Activated naive CD8-positive, alpha-beta T cell treated with anti-CD3 and anti-CD28 coated beads, Interleukin-2, amount 10 ng/mL, durations not matched to agents 7 days and 5 days (primary cell): ENCODE measurements at regions not wholly inside any gene's neighbourhood (a gene's known extent, or its start where the extent isn't known, plus 50 kb on each side); places are given as distances from the start of the nearest gene placed in this dataset.

ENCODE experiments used
- ATAC-seq: fragments of 150-1000 bp; cut with Tn5 transposase; one replicate; pipeline ENCODE4 v1.10.0; 2021; ENCODE audit warnings: low read depth, moderate library complexity
- POLR2A ChIA-PET: fragments of 350-600 bp; sonication (Branson Sonifier 250); formaldehyde crosslinking; loops from one replicate; lab custom pipeline; 2021; ENCODE audit warnings: antibody characterized with exemption; lab: Charles Lee
- DNase-seq: peaks from one replicate; pipeline ENCODE4 v3.0.0; 2021
- H3K27ac Mint-ChIP-seq: one replicate; pipeline ENCODE4 v1.8.0; 2022; ENCODE audit warnings: mild to moderate bottlenecking, mixed read lengths
- H3K27me3 Mint-ChIP-seq: one replicate; pipeline ENCODE4 v1.8.0; 2022; ENCODE audit warnings: mild to moderate bottlenecking, moderate library complexity, mixed read lengths
- H3K36me3 Mint-ChIP-seq: one replicate; pipeline ENCODE4 v1.8.0; 2021; ENCODE audit warnings: mild to moderate bottlenecking, mixed read lengths
- H3K4me1 Mint-ChIP-seq: one replicate; pipeline ENCODE4 v1.8.0; 2021; ENCODE audit warnings: mixed read lengths
- H3K4me3 Mint-ChIP-seq: one replicate; pipeline ENCODE4 v1.8.0; 2022; ENCODE audit warnings: mild to moderate bottlenecking, moderate library complexity, mixed read lengths
- H3K9me3 Mint-ChIP-seq: one replicate; pipeline ENCODE4 v1.8.0; 2021; ENCODE audit warnings: mixed read lengths

- POLR2A ChIA-PET: no interaction called here
- Mint-ChIP-seq H3K9me3 (no peaks in the 10 kb centered on the region), H3K4me1 (peaks cover 2% of the 10 kb centered on the region)
These were observed 354.9 kb upstream of the SALL3 start for GRCh38 chr18:78624646-78625279.

GRCh38 chr18:78625847-78626246 lies 353.8 kb upstream of the SALL3 start:
- ATAC-seq: no peak
- no peak overlapping the region for H3K27ac Mint-ChIP-seq
- H3K4me1 Mint-ChIP-seq: peaks cover 2% of the 10 kb centered on the region
- H3K36me3 Mint-ChIP-seq: no peaks in the 10 kb centered on the region
- no peak for DNase-seq
- peaks cover 1% of the 10 kb centered on the region for H3K9me3 Mint-ChIP-seq
- POLR2A ChIA-PET: no interaction called here
- no peaks in the 10 kb centered on the region for H3K27me3 Mint-ChIP-seq
- no peak overlapping the region for H3K4me3 Mint-ChIP-seq

More at GRCh38 chr18:78624646-78625279, 354.9 kb upstream of the SALL3 start:
- Mint-ChIP-seq H3K27ac (no peak overlapping the region), H3K27me3 (no peaks in the 10 kb centered on the region), H3K36me3 (no peaks in the 10 kb centered on the region), H3K4me3 (no peak overlapping the region)
- no peak for DNase-seq
- ATAC-seq: no peak

GRCh38 chr18:78627551-78628346 lies 351.9 kb upstream of the SALL3 start:
- H3K36me3 Mint-ChIP-seq: no peaks in the 10 kb centered on the region
- H3K4me3 Mint-ChIP-seq: no peak overlapping the region
- DNase-seq (no peak), ATAC-seq (no peak)
- peaks cover 2% of the 10 kb centered on the region for H3K4me1 Mint-ChIP-seq
- POLR2A ChIA-PET: no interaction called here
- H3K9me3 Mint-ChIP-seq: peaks cover 1% of the 10 kb centered on the region
- no peaks in the 10 kb centered on the region for H3K27me3 Mint-ChIP-seq
- H3K27ac Mint-ChIP-seq: no peak overlapping the region

GRCh38 chr18:78629426-78629825 lies 350.2 kb upstream of the SALL3 start:
- ATAC-seq (no peak), DNase-seq (no peak)
- H3K9me3 Mint-ChIP-seq: peaks cover 7% of the 10 kb centered on the region
- no peak overlapping the region for H3K27ac Mint-ChIP-seq
- H3K36me3 Mint-ChIP-seq: peaks cover 6% of the 10 kb centered on the region
- H3K4me3 Mint-ChIP-seq: no peak overlapping the region
- H3K27me3 Mint-ChIP-seq: no peaks in the 10 kb centered on the region
- H3K4me1 Mint-ChIP-seq: peaks cover 2% of the 10 kb centered on the region
- POLR2A ChIA-PET: no interaction called here

GRCh38 chr18:78630356-78630755 lies 349.3 kb upstream of the SALL3 start:
- Mint-ChIP-seq H3K27ac (no peak overlapping the region), H3K4me3 (no peak overlapping the region), H3K9me3 (peaks cover 8% of the 10 kb centered on the region), H3K36me3 (peaks cover 7% of the 10 kb centered on the region), H3K27me3 (no peaks in the 10 kb centered on the region), H3K4me1 (peaks cover 2% of the 10 kb centered on the region)
- DNase-seq (no peak), ATAC-seq (no peak)
- POLR2A ChIA-PET: no interaction called here

GRCh38 chr18:78630981-78631510 lies 348.6 kb upstream of the SALL3 start:
- POLR2A ChIA-PET: no interaction called here
- DNase-seq (no peak), ATAC-seq (no peak)
- Mint-ChIP-seq H3K4me3 (no peak overlapping the region), H3K4me1 (peaks cover 1% of the 10 kb centered on the region), H3K27me3 (no peaks in the 10 kb centered on the region), H3K27ac (no peak overlapping the region), H3K9me3 (peaks cover 14% of the 10 kb centered on the region), H3K36me3 (peaks cover 10% of the 10 kb centered on the region)

GRCh38 chr18:78632111-78632541 lies 347.5 kb upstream of the SALL3 start:
- Mint-ChIP-seq H3K4me1 (no peaks in the 10 kb centered on the region), H3K9me3 (peaks cover 22% of the 10 kb centered on the region), H3K4me3 (no peak overlapping the region), H3K36me3 (peaks cover 10% of the 10 kb centered on the region), H3K27ac (no peak overlapping the region), H3K27me3 (no peaks in the 10 kb centered on the region)
- DNase-seq (no peak), ATAC-seq (peak; percentile 14)
- POLR2A ChIA-PET: no interaction called here

GRCh38 chr18:78634061-78634696 lies 345.4 kb upstream of the SALL3 start:
- ATAC-seq (no peak), DNase-seq (no peak)
- H3K4me3 Mint-ChIP-seq: no peak overlapping the region
- H3K27ac Mint-ChIP-seq: no peak overlapping the region
- peaks cover 10% of the 10 kb centered on the region for H3K36me3 Mint-ChIP-seq
- POLR2A ChIA-PET: interaction anchor here (0.5 kb wide), 1 partner anchor 1816 kb away, joined by 3 read pairs; no protein-coding TSS in a partner anchor
- peaks cover 22% of the 10 kb centered on the region for H3K9me3 Mint-ChIP-seq
- H3K27me3 Mint-ChIP-seq: no peaks in the 10 kb centered on the region
- no peaks in the 10 kb centered on the region for H3K4me1 Mint-ChIP-seq

GRCh38 chr18:78635093-78635800 lies 344.4 kb upstream of the SALL3 start:
- no peaks in the 10 kb centered on the region for H3K4me1 Mint-ChIP-seq
- POLR2A ChIA-PET: no interaction called here
- H3K27ac Mint-ChIP-seq: no peak overlapping the region
- ATAC-seq (no peak), DNase-seq (no peak)
- peaks cover 22% of the 10 kb centered on the region for H3K9me3 Mint-ChIP-seq
- H3K27me3 Mint-ChIP-seq: no peaks in the 10 kb centered on the region
- no peak overlapping the region for H3K4me3 Mint-ChIP-seq
- peaks cover 10% of the 10 kb centered on the region for H3K36me3 Mint-ChIP-seq

- POLR2A ChIA-PET: no interaction called here
These were observed 343.4 kb upstream of the SALL3 start for GRCh38 chr18:78636260-78636659.

GRCh38 chr18:78637442-78638402 lies 341.9 kb upstream of the SALL3 start:
- ATAC-seq (no peak), DNase-seq (no peak)
- POLR2A ChIA-PET: no interaction called here
- Mint-ChIP-seq H3K4me3 (no peak overlapping the region), H3K36me3 (peaks cover 10% of the 10 kb centered on the region), H3K27ac (no peak overlapping the region), H3K27me3 (peaks cover 2% of the 10 kb centered on the region), H3K9me3 (peaks cover 21% of the 10 kb centered on the region), H3K4me1 (no peaks in the 10 kb centered on the region)

More at GRCh38 chr18:78636260-78636659, 343.4 kb upstream of the SALL3 start:
- no peaks in the 10 kb centered on the region for H3K4me1 Mint-ChIP-seq
- no peak overlapping the region for H3K27ac Mint-ChIP-seq
- ATAC-seq: no peak
- no peak overlapping the region for H3K4me3 Mint-ChIP-seq
- H3K36me3 Mint-ChIP-seq: peaks cover 10% of the 10 kb centered on the region
- DNase-seq: no peak
- peaks cover 21% of the 10 kb centered on the region for H3K9me3 Mint-ChIP-seq
- H3K27me3 Mint-ChIP-seq: peaks cover 2% of the 10 kb centered on the region
